ENCODE measurements at regions not wholly inside any gene's neighbourhood (a gene's known extent, or its start where the extent isn't known, plus 50 kb on each side); places are given as distances from the start of the nearest gene placed in this dataset.
"Not testable (repeated sequence)": the region's sequence is repeated elsewhere in the genome, so short reads cannot be mapped to it uniquely, and the experiment has no call there.

DNA sequence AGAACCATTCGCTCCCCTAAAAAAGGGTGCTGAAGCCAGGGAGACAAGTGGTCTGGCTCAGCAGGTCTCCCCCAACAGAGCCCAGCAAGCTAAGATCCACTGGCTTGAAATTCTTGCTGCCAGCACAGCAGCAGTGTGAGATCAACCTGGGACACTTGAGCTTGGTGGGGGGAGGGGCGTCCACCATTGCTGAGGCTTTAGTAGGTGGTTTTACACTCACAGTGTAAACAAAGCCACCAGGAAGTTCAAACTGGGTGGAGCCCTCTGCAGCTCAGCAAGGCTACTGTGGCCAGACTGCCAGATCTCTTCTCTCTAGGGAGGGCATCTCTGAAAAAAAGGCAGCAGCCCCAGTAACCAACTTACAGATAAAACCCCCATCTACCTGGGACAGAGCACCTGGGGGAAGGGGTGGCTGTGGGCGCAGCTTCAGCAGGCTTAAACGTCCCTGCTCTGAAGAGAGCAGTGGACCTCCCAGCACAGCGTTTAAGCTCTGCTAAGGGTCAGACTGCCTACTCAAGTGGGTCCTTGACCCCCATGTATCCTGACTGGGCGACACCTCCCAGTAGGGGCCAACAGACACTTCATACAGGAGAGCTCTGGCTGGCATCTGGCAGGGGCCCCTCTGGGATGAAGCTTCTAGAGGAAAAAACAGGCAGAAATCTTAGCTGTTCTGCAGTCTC, 307.7 kb downstream of the AMY1C start:
- not testable (repeated sequence) for H3K27me3 ChIP-seq (ENCODE audit: insufficient read depth, low read length); H3K9me3 ChIP-seq (ENCODE audit: low read length); H3K36me3 ChIP-seq (ENCODE audit: insufficient read depth, low read length); H3K4me3 ChIP-seq (ENCODE audit: low read length); H3K4me1 ChIP-seq (ENCODE audit: insufficient read depth, low read length); H2AFZ ChIP-seq (ENCODE audit: low read depth, low read length)

DNA sequence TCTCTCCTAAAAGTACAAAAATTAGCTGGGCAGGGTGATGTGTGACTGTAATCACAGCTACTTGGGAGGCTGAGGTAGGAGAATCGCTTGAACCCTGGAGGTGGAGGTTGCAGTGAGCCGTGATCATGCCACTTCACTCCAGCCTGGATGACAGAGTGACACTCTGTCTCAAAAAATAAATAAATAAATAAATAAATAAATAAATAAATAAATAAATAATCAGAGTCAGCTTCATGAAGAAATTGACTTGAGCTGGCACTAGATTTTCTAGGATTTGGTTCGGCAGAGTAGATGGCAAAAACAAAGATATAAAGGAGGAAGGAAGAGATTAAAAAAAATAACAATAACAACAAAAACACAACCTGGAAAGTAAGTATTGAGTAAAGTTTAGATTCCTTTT, 311.9 kb downstream of the AMY1C start:
- not testable (repeated sequence) for H3K36me3 ChIP-seq (ENCODE audit: insufficient read depth, low read length); H3K4me3 ChIP-seq (ENCODE audit: low read length); H3K4me1 ChIP-seq (ENCODE audit: insufficient read depth, low read length); H3K9me3 ChIP-seq (ENCODE audit: low read length); H2AFZ ChIP-seq (ENCODE audit: low read depth, low read length); H3K27me3 ChIP-seq (ENCODE audit: insufficient read depth, low read length)

DNA sequence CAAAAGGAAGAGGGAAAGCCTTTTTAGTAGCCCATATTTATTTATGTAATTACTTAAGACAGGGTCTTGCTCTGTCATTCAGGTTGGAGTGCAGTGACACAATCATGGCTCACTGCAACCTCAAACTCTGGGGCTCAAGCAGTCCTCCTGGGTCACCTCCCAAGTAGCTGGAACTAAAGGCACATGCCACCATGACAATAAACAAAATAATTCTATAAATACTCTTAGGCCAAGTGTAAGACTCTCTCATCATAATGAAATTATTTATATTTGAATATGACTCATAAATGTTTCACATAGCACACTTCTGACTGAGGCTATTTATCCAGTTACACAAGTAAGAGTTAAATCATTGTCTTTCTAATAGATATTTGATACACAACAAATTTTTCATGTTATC, 314.7 kb downstream of the AMY1C start:
- no peaks in the 10 kb centered on the region for H3K36me3 ChIP-seq (ENCODE audit: insufficient read depth, low read length)
- no peaks in the 10 kb centered on the region for H3K27me3 ChIP-seq (ENCODE audit: insufficient read depth, low read length)
- H3K4me1 ChIP-seq (ENCODE audit: insufficient read depth, low read length) = no peaks in the 10 kb centered on the region
- H3K9me3 ChIP-seq (ENCODE audit: low read length) = no peaks in the 10 kb centered on the region
- H3K4me3 ChIP-seq (ENCODE audit: low read length) = no peak overlapping the region
- H2AFZ ChIP-seq (ENCODE audit: low read depth, low read length) = no peak overlapping the region

DNA sequence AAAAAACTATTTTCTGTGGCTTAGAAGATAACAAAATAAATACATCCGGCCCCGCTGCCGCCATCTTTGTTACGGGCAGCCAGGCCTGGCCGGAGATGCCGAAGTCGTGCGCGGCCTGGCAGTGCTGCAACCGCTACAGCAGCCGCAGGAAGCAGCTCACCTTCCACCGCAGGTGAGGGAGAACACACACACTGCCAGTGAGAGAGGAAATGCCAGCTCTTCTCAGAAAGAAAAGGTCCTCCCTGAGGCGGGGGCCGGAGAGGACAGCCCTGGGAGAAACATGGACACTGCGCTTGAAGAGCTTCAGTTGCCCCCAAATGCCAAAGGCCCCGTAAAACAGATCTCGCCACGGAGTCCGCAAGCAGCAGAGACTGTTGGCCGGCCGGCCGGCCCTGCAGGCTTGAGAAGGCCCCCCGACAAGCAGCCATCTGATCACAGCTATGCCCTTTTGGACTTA, 323.2 kb downstream of the AMY1C start:
- Histone ChIP-seq H3K9me3 (ENCODE audit: low read length) (no peaks in the 10 kb centered on the region), H3K4me1 (ENCODE audit: insufficient read depth, low read length) (no peaks in the 10 kb centered on the region), H3K36me3 (ENCODE audit: insufficient read depth, low read length) (no peaks in the 10 kb centered on the region), H2AFZ (ENCODE audit: low read depth, low read length) (no peak overlapping the region), H3K4me3 (ENCODE audit: low read length) (no peak overlapping the region), H3K27me3 (ENCODE audit: insufficient read depth, low read length) (no peaks in the 10 kb centered on the region)

DNA sequence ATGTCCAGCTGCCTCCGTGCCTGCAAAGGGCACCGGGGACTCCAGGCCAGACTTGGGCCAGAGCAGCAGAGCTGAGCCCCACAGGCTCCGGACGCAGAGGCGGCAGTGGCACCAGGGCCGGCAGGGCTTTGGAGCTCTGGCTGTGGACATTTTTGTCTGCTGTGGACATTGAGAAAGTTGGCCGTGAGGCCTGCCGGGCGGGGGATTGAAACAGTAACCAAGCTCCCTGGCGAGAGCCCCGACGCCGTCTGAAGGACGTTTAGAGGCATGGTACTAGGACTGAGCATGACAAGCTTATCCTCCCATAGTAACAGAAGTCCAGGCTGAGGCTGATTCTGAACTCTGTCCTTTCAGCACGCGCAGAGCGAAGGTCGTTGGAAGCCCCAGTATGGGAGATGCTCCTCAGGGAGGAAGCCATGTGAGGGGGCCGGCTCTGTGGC, 323.8 kb downstream of the AMY1C start:
- Histone ChIP-seq H3K4me1 (ENCODE audit: insufficient read depth, low read length) (no peaks in the 10 kb centered on the region), H3K27me3 (ENCODE audit: insufficient read depth, low read length) (no peaks in the 10 kb centered on the region), H2AFZ (ENCODE audit: low read depth, low read length) (no peak overlapping the region), H3K36me3 (ENCODE audit: insufficient read depth, low read length) (no peaks in the 10 kb centered on the region), H3K4me3 (ENCODE audit: low read length) (no peak overlapping the region), H3K9me3 (ENCODE audit: low read length) (no peaks in the 10 kb centered on the region)

DNA sequence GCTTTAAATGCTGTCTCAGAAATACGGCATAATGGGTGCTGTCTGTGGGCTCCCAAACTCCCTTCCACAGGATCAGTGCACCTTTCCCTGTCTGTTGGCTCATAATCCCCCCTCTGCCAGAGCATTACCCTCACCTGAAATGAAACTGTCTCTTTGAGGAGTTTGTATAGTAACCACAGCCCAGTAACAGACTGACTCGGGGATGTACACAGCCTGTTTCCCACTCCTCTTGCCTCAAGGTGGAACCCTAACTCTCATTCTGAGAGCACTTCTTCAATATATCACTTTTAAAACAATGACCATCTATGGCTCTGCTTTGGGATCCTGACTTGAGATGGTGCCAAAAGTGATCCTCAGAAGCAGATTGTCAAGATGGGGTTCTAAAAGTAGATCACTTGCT, 332.5 kb downstream of the AMY1C start:
- Histone ChIP-seq H3K27me3 (ENCODE audit: insufficient read depth, low read length) (no peaks in the 10 kb centered on the region), H3K9me3 (ENCODE audit: low read length) (no peaks in the 10 kb centered on the region), H3K4me1 (ENCODE audit: insufficient read depth, low read length) (no peaks in the 10 kb centered on the region), H3K4me3 (ENCODE audit: low read length) (no peak overlapping the region), H2AFZ (ENCODE audit: low read depth, low read length) (no peak overlapping the region), H3K36me3 (ENCODE audit: insufficient read depth, low read length) (no peaks in the 10 kb centered on the region)

DNA sequence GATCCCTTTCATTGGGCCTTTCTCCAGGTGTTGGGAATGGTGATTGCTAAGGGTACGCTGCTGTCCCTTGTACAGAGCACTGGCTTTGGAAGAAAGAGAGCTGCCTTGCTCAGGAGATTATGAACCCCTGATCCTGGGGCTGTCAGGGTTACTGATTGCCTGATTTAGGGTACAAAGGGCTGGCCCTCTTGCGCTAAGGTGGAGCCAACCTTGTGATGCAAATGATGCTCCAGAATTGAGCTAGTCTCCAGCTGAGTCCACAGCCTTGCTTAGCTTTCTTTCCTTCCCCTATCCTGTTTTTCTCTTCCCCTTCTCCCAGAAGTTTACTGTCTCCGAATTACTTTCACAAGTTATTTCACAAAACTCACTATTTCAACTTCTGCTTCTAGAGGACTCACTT, 334.7 kb downstream of the AMY1C start:
- no peaks in the 10 kb centered on the region for H3K27me3 ChIP-seq (ENCODE audit: insufficient read depth, low read length)
- H3K4me3 ChIP-seq (ENCODE audit: low read length) = no peak overlapping the region
- H3K9me3 ChIP-seq (ENCODE audit: low read length) = no peaks in the 10 kb centered on the region
- H3K4me1 ChIP-seq (ENCODE audit: insufficient read depth, low read length) = no peaks in the 10 kb centered on the region
- H2AFZ ChIP-seq (ENCODE audit: low read depth, low read length) = no peak overlapping the region
- no peaks in the 10 kb centered on the region for H3K36me3 ChIP-seq (ENCODE audit: insufficient read depth, low read length)

DNA sequence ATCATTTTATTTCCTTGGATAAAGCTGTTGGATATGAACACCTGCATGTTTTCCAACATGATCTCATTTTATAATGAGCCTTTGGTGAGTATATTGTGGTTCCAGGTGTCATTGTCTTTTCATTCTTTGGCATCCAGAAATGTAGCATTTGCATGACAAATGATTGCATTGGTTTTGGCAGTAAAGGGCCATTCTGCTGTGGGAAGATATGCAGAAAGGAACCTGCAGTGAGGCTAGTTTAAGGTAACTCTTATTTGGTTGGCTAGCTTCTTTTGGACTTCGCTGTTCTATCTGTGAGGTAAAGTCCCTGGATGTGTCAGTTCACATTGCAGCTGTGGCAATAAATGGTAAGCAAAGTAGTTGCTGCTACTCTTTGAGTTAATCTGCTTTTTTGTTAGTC, 343.0 kb downstream of the AMY1C start:
- Histone ChIP-seq H3K4me1 (ENCODE audit: insufficient read depth, low read length) (no peaks in the 10 kb centered on the region), H3K4me3 (ENCODE audit: low read length) (no peak overlapping the region), H3K27me3 (ENCODE audit: insufficient read depth, low read length) (no peaks in the 10 kb centered on the region), H3K9me3 (ENCODE audit: low read length) (no peaks in the 10 kb centered on the region), H2AFZ (ENCODE audit: low read depth, low read length) (no peak overlapping the region), H3K36me3 (ENCODE audit: insufficient read depth, low read length) (no peaks in the 10 kb centered on the region)

DNA sequence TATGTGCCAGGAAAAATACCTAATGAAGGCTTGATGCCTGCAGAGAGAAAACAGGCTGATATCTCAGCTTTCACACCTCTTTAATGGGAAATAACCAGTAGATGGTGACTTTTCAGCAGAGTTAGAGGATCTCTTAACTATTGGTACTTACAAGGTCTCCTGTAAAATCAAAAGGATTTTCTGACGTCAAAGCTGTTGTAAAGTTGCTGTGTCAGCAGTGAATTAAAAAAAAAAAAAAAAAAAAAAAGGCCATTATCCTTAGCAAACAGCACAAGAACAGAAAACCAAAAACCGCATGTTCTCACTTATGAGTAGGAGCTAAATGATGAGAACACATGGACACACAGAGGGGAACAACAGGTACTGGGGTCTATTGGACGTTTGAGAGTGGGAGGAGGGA, 349.1 kb downstream of the AMY1C start:
- Histone ChIP-seq H3K9me3 (ENCODE audit: low read length) (no peaks in the 10 kb centered on the region), H3K4me3 (ENCODE audit: low read length) (no peak overlapping the region), H3K36me3 (ENCODE audit: insufficient read depth, low read length) (no peaks in the 10 kb centered on the region), H2AFZ (ENCODE audit: low read depth, low read length) (no peak overlapping the region), H3K4me1 (ENCODE audit: insufficient read depth, low read length) (no peaks in the 10 kb centered on the region), H3K27me3 (ENCODE audit: insufficient read depth, low read length) (no peaks in the 10 kb centered on the region)

DNA sequence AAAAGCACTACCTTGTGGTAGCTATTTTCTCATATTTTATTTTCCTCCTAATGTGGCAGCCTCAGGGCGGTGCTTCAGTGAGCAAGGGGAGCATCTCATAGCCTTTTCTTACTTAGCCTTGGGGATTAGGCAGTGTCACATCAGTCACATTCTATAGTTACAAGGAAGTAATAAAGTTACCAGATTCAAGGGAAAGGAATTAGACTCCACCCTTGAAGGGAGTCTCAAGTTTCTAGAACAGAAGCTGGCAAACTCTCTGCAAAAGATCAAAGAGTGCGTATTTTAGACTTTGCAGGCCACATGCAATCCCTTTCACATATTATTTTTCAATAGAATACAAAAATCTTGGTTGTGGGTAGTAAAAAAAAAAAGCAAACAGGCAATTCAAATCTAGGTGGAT, 350.4 kb downstream of the AMY1C start:
- Histone ChIP-seq H2AFZ (ENCODE audit: low read depth, low read length) (no peak overlapping the region), H3K36me3 (ENCODE audit: insufficient read depth, low read length) (no peaks in the 10 kb centered on the region), H3K9me3 (ENCODE audit: low read length) (no peaks in the 10 kb centered on the region), H3K4me1 (ENCODE audit: insufficient read depth, low read length) (no peaks in the 10 kb centered on the region), H3K4me3 (ENCODE audit: low read length) (no peak overlapping the region), H3K27me3 (ENCODE audit: insufficient read depth, low read length) (no peaks in the 10 kb centered on the region)

DNA sequence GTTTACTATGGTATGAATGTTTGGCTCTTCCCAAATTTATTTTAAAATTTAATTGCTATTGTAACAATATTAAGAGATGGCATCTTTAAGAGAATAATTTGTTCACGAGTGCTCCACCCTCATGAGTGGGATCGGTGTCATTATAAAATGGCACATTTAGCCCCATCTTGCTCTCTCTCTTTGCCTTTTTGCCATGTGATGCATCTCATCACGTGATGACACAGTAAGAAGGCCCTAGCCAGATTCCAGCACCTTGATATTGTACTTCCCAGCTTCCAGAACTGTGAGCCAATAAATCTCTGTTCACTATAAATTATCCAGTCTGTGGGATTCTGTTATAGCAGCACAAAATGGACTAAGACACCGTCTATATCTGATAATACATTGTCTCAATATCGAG, 355.8 kb downstream of the AMY1C start:
- Histone ChIP-seq H3K36me3 (ENCODE audit: insufficient read depth, low read length) (no peaks in the 10 kb centered on the region), H3K27me3 (ENCODE audit: insufficient read depth, low read length) (no peaks in the 10 kb centered on the region), H3K4me3 (ENCODE audit: low read length) (no peak overlapping the region), H2AFZ (ENCODE audit: low read depth, low read length) (no peak overlapping the region), H3K4me1 (ENCODE audit: insufficient read depth, low read length) (no peaks in the 10 kb centered on the region), H3K9me3 (ENCODE audit: low read length) (no peaks in the 10 kb centered on the region)

DNA sequence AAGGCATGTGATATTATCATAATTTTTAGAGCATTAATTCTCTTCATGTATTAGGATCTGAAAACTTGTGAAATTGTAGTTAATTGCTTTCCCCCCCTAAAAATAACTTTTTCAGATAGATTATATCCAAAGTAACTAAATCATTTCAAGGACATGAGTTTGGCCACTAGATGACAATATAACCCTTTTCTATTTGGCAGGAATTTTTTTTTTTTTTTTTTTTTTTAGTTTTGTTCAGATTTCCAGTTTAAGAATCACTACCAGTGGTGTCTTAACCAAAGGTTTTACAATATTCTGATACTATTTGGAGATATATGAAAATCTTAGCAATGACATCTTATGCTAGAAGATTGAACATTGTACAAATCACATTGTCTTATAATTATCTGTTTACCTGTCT, 370.8 kb downstream of the AMY1C start:
- Histone ChIP-seq H3K4me3 (ENCODE audit: low read length) (no peak overlapping the region), H2AFZ (ENCODE audit: low read depth, low read length) (no peak overlapping the region), H3K9me3 (ENCODE audit: low read length) (no peaks in the 10 kb centered on the region), H3K36me3 (ENCODE audit: insufficient read depth, low read length) (no peaks in the 10 kb centered on the region), H3K27me3 (ENCODE audit: insufficient read depth, low read length) (no peaks in the 10 kb centered on the region), H3K4me1 (ENCODE audit: insufficient read depth, low read length) (no peaks in the 10 kb centered on the region)

DNA sequence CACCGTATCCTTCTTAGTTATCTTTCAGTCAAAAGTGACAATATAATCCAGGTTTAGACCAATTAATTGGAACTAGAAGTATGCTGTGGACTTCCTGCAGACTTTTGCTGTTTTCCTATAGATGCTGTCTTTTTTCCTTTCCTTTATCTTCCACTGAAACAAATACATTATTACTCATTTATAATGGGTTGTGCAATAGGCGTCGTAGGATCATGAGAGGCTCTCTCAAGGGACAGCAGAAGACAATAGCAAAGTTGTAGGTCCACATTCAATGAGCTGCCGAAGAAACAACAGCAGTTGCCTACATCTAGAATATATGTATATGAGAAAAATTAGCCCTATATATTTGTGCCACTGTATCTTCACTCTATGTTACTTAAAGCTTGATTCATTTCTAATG, 371.6 kb downstream of the AMY1C start:
- Histone ChIP-seq H3K4me1 (ENCODE audit: insufficient read depth, low read length) (no peaks in the 10 kb centered on the region), H2AFZ (ENCODE audit: low read depth, low read length) (no peak overlapping the region), H3K9me3 (ENCODE audit: low read length) (no peaks in the 10 kb centered on the region), H3K4me3 (ENCODE audit: low read length) (no peak overlapping the region), H3K27me3 (ENCODE audit: insufficient read depth, low read length) (no peaks in the 10 kb centered on the region), H3K36me3 (ENCODE audit: insufficient read depth, low read length) (no peaks in the 10 kb centered on the region)

DNA sequence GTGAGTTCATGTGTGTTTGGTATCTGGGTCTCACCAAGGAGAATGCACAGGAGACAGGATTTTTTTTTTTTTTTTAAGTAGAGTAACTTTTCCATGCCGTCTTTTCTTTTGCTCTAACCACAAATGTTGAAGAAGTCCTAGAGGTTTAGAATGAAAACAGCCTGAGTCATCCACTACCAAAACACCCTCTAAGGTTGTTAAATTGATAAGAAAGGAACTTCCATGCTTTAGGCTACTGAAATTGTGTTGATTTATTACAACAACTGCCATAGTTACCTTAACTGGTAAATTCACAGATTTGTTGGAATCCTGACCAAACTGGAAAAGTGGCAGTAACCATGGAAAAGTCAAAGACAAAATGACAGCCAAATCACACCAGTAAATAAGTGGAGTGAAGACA, 375.6 kb downstream of the AMY1C start:
- Histone ChIP-seq H3K4me1 (ENCODE audit: insufficient read depth, low read length) (no peaks in the 10 kb centered on the region), H3K4me3 (ENCODE audit: low read length) (no peak overlapping the region), H3K9me3 (ENCODE audit: low read length) (no peaks in the 10 kb centered on the region), H2AFZ (ENCODE audit: low read depth, low read length) (no peak overlapping the region), H3K27me3 (ENCODE audit: insufficient read depth, low read length) (no peaks in the 10 kb centered on the region), H3K36me3 (ENCODE audit: insufficient read depth, low read length) (no peaks in the 10 kb centered on the region)
